Fibroblast of upper back skin (primary cell): ENCODE measurements at regions not wholly inside any gene's neighbourhood (a gene's known extent, or its start where the extent isn't known, plus 50 kb on each side); places are given as distances from the start of the nearest gene placed in this dataset.

ENCODE experiments used
- DNase-seq: peaks from one replicate; pipeline ENCODE4 v3.0.0-alpha.2; 2013

GRCh38 chrX:36436361-36436760 is 516.8 kb downstream of the CFAP47 start:
- no peak for DNase-seq

DNA sequence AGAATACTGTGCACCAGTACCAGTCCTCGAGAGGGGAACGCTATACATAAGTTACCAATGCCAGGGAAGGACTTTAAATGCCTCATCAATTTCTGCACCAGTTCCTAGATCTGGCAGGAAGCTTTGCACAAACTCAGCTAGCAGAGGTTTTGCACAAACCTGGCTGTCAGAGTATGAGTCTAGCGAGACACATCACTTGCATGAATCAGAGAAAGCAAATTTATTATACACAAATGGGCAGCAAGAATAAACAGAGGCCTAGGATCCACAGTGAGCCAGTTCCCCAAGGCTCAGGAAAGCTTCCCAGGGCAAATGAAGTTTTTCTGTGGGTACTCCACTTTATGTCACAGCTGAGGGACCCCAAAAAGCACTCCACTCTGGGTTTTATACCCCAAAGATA is 523.5 kb downstream of the CFAP47 start:
- no peak for DNase-seq

- no peak for DNase-seq
Measured at GRCh38 chrX:36445566-36445965, 526.0 kb downstream of the CFAP47 start.

GRCh38 chrX:36462142-36462541 is 542.6 kb downstream of the CFAP47 start:
- DNase-seq: no peak

- no peak for DNase-seq
Measured at GRCh38 chrX:36480441-36480990, 527.6 kb upstream of the FAM47C start.

GRCh38 chrX:36501169-36501702 is 506.9 kb upstream of the FAM47C start:
- DNase-seq: no peak

- no peak for DNase-seq
Measured at GRCh38 chrX:36504625-36505024, 503.5 kb upstream of the FAM47C start.

DNA sequence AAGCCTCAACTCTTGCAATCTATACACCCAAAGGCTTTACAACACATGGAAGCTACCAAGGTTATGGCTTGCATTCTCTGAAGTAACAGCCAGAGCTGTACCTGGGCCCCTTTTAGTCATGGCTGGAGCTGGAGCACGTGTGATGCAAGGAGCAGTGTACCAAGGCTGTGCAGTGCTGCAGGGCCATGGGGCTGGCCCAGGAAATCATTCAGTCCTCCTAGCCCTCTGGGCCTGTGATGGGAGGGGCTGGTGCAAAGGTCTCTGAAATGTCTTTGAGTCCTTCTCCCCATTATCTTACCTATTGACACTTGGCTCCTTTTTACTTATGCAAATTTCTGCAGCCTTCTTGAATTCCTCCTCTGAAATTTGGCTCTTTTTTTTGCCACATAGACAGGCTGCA is 500.1 kb upstream of the FAM47C start:
- DNase-seq: no peak

GRCh38 chrX:36510736-36511135 is 497.4 kb upstream of the FAM47C start:
- no peak for DNase-seq

DNA sequence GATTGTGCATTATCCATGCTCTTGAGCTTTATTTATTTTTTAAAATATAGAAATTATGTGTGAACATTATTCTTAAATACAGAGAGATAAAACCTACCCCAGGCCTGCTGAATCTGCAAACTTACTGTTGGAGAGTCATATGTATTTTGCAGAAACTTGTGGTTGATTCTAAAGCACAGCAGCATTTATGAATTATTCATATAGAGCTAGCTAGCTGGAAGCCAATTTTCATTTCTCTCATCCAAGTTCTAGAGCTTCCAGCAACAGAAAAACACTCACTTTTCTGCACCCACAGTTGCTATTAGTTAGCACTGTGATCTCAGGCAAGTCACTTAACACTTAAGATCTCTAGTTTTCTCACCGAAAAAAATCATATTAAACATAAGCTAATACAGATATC is 479.5 kb upstream of the FAM47C start:
- DNase-seq: no peak

- no peak for DNase-seq
Measured at GRCh38 chrX:36534900-36535299, 473.3 kb upstream of the FAM47C start.

DNA sequence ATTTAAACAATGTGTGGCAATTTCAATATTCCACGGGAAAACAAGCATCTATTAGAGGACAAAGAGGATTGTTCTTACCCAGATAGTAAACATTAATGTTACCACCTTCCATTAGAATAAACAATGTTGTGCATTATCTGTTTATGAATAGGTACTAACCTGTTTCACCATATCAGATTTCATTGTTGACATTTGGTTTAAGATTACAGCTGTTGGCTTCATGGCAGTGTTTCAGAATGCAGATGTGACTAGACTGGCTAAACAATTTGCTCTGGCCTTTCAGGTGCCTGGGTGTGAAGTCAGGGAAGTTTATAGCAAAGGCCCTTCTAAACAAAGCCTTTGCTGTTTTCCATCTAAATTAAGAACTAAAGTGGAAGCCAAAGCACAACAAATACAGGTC is 464.7 kb upstream of the FAM47C start:
- no peak for DNase-seq

DNA sequence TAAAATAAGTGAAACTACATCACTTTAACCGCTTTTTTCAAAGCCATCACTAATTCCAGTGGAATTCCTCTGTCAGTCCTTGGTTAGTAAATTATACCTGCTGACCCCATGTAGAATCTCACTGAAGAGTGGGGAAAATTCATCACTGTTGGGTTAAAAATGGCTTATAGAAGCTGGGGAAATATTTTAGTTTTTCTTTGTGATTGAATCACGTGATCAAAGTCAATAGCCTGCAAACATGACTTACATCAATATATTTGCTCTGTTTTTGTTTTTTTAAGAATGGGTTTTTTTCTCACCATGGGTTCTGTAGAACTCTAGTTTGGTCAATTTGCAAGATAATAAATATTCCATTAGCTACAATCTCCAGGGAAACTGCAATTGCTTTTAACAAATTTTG is 445.2 kb upstream of the FAM47C start:
- DNase-seq: no peak

DNA sequence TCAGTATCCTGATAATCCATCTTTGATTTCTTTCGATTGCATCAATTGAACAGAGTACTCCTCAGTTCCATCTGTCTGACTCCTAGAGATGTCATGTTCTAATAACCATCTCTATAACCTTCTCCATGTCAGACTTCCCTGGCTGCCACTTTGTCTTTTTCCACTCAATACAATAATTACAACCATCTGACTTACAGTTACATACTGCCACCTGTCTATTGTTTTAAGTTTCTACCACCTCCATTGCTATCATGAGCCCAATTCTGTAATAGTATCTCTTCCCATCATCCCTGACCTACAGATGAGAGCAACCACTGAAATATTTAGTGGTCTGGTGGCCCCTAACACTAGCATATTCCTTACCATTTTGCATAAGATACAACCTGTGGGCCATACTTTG is 439.2 kb upstream of the FAM47C start:
- no peak for DNase-seq

DNA sequence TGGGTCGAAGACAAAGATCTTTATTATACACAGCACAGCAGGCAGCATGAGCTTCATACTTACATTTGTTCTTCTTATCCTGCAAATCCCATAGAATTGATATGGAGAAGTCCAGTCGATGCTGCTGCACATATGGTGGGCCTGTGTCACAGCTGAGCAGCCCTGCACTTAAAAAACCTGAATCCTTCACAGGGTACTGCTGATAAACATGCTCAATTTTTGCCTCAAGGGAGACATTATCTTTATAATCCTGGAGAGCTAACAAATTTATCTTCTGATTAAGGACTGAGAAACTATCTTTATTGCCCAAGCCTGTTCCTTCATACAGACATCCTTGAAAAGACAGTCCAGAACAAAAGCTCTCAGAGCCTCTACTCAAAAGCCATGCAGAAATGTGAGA is 434.4 kb upstream of the FAM47C start:
- DNase-seq: no peak

GRCh38 chrX:36575670-36576069 is 432.5 kb upstream of the FAM47C start:
- DNase-seq: no peak

DNA sequence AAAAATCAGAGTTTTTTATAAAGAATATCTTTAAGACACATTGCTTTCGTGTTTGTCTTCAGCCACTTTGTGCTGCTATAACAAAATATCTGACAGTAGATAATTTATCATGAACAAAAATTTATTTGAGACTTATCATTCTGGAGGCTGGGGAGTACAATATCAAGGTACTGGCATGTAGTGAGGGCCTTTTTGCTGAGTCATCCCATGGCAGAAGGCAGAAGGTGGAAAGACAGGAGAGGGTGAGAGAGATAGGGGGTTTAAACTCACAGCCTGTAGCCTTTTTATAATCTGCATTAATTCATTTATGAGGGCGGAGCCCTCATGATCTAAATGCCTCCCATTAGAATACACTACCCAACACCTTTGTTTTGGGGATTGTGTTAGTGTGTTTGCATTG is 431.2 kb upstream of the FAM47C start:
- DNase-seq: no peak

GRCh38 chrX:36581030-36581429 is 427.1 kb upstream of the FAM47C start:
- no peak for DNase-seq

GRCh38 chrX:36583674-36584073 is 424.5 kb upstream of the FAM47C start:
- no peak for DNase-seq

DNA sequence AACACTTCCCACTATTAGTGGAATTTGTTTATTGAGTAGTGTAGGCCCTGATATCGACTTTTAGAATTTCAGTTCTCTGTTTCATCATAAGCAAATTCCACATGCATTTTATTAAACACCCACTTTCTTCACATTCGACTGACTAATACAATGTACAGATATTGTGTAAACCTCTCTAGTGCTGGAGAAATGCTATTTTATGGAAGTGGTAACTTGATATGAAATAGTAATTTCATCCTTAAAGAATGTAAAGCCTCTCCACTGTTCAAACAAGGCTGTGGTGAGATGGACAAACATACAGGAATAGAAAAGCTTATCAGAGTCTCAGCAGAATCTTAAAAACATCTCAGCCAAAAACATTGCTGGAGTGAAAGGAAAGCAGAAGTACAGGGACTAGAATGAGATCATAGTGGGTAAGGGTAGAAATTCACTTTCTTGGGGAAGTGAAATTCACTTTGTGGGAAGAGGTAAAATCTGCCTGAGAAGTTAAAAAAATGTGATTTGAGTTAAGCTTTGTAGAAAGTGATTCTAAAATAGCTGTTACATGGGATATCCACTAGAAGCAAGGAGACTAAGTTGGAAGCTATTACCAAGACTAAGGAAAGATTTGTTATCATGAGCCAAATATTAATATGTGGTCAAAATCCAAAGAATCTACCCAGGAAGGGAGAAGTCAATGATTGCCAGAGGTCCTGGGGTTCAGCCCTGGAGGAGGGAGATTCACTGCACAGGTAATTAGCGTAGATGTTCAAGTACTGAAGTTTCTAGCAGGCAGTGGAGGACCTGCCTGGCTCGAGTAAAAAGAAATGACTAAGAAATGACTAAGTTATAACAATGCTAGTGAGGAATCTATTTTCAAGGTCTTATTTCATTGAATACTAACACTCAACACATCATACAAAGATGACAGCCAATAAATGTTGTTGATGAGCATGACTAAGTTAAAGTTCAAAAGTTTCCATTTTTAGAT is 398.3 kb upstream of the FAM47C start:
- no peak for DNase-seq

DNA sequence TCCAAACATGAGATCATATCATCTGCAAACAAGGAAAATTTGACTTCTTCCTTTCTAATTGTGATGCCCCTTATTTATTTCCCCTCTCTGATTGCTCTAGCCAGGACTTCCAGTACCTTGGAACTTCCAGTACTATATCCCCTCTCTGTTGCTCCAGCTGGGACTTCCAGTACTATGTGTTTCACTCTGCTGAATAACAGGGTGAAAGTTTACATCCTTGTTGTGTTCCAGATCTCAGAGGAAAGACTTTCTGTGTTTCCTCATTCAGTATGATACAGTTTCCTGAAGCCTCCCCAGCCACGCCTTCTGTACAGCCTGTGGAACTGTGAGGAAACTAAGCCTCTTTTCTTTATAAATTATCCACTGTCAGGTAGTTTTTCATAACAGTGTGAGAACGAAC is 381.3 kb upstream of the FAM47C start:
- DNase-seq: no peak

DNA sequence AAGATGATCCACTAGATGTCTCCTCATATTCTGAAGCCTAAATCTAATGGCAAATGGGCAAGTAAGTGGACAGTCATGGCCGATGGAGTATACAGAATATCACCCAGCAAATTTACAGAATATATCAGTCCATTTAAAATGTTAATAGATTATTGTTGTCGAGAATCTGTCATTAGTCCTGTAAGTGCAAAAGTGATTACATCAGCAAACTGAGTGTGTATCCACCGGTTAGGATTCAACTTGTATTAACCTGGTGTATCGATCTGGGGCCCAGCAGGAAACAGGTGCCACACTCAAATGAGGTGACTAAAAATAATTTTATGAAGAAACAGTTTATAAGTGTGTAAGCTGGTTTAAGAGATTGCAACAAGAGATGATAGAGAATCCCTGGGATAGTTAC is 367.9 kb upstream of the FAM47C start:
- no peak for DNase-seq

GRCh38 chrX:36642052-36642451 is 366.1 kb upstream of the FAM47C start:
- DNase-seq: no peak

DNA sequence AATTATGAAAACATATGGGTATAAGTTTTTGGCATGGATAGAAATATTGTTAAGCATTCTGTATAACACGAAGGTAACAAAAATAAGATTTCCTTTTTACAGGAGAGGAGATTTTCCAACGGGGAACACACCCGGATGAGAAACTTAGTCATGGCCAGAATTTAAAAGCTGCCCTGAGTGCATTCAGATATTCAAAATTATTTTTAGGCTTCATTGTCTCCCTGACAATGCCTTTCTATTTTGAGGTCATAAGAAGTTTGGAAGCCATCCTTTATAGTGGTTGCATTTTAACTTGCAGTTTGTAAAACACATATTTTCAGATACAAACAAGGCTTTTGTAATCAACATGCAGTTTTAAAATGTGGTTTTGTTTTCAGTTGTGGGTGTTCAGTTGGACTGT is 357.5 kb upstream of the FAM47C start:
- DNase-seq: no peak
